HepG2 (cell line): ENCODE measurements at regions not wholly inside any gene's neighbourhood (a gene's known extent, or its start where the extent isn't known, plus 50 kb on each side); places are given as distances from the start of the nearest gene placed in this dataset.

Source experiments
- ATAC-seq: fragments of 200-7000 bp; cut with Tn5 transposase; 3 replicates; pipeline ENCODE4 v1.9.1; 2020; ENCODE audit warnings: mild to moderate bottlenecking, moderate library complexity
- BruUV-seq: library from RNA; stranded (reverse); fragments of 400-500 nt; replicated peaks from 2 replicates; lab custom pipeline; 2021; lab: Mats Ljungman, UMichigan
- CTCF ChIA-PET: fragments of 300-600 bp; formaldehyde crosslinking; extraction: SDS; loops from one replicate; lab custom pipeline; 2021; ENCODE audit warnings: low total read pairs, inconsistent platforms, low intra/inter-chr PET ratio; lab: Yijun Ruan, JAX
- POLR2A ChIA-PET: fragments of 350-600 bp; sonication (Branson Sonifier 250); formaldehyde crosslinking; loops from one replicate; lab custom pipeline; 2020; ENCODE audit warnings: antibody characterized with exemption, inconsistent platforms; lab: Yijun Ruan, JAX
- DNase-seq: peaks from one replicate; pipeline ENCODE4 v3.0.0-alpha.2; 2015; ENCODE audit warnings: low spot score
- FAIRE-seq: peaks from 3 replicates; lab custom pipeline; 2011; peaks lifted over from hg19 to GRCh38; lab: Jason Lieb, UNC
- H2AFZ ChIP-seq: one replicate; pipeline ENCODE4 v1.6.1; 2011; ENCODE audit warnings: low read length, inconsistent platforms
- H3K27ac ChIP-seq: fragments of 300-600 bp; 3 replicates; pipeline ENCODE4 v1.8.0; 2011; ENCODE audit warnings: mixed run types, mild to moderate bottlenecking, mixed read lengths, low read length, inconsistent platforms; ENCODE audit not compliant: insufficient read depth; ENCODE audit errors: extremely low read length
- H3K27me3 ChIP-seq, 2 experiments: fragments of 200-600 bp in 1 of 2; 2 replicates in 1 of 2; 3 replicates in 1 of 2; pipeline versions ENCODE4 v1.6.0 to v1.8.0; 2011; ENCODE audit warnings: low read length in 2 of 2, mild to moderate bottlenecking in 2 of 2, moderate library complexity in 2 of 2, inconsistent platforms in 1 of 2; ENCODE audit not compliant: insufficient read depth in 2 of 2, control insufficient read depth in 1 of 2
- H3K36me3 ChIP-seq, 2 experiments: fragments of 200-600 bp in 1 of 2; replicated peaks in 1 of 2; 2 replicates in 1 of 2; 3 replicates in 1 of 2; pipeline versions ENCODE4 v1.5.1 to v1.8.0; 2011; ENCODE audit warnings: low read length in 2 of 2, inconsistent platforms in 1 of 2; ENCODE audit not compliant: insufficient read depth in 2 of 2, control insufficient read depth in 1 of 2
- H3K4me1 ChIP-seq: 2 replicates; pipeline ENCODE4 v1.5.1; 2012; ENCODE audit warnings: low read length, inconsistent platforms; ENCODE audit not compliant: insufficient read depth
- H3K4me2 ChIP-seq: 2 replicates; pipeline ENCODE4 v1.6.0; 2011; ENCODE audit warnings: low read depth, low read length, inconsistent platforms
- H3K4me3 ChIP-seq, 3 experiments: fragments of 200-600 bp in 1 of 3; sonication (generic), shearing (Covaris generic) in 1 of 3; replicated peaks in 1 of 3; 2 replicates each; pipeline ENCODE4 v1.5.1; 2011 to 2016; ENCODE audit warnings: low read length in 3 of 3, inconsistent platforms in 2 of 3, low read depth in 2 of 3, mild to moderate bottlenecking in 2 of 3, control low read depth in 1 of 3, mixed read lengths in 1 of 3; ENCODE audit not compliant: insufficient read depth in 1 of 3
- H3K79me2 ChIP-seq: one replicate; pipeline ENCODE4 v1.6.1; 2011; ENCODE audit warnings: low read length, inconsistent platforms; ENCODE audit not compliant: insufficient read depth
- H3K9ac ChIP-seq: 2 replicates; pipeline ENCODE4 v1.6.0; 2011; ENCODE audit warnings: mild to moderate bottlenecking, low read depth, low read length, inconsistent platforms; ENCODE audit not compliant: insufficient read depth
- H3K9me3 ChIP-seq: 2 replicates; pipeline ENCODE4 v1.5.1; 2012; ENCODE audit warnings: mild to moderate bottlenecking, low read length
- H4K20me1 ChIP-seq: 2 replicates; pipeline ENCODE4 v1.6.0; 2011; ENCODE audit warnings: inconsistent platforms, mild to moderate bottlenecking, low read length, moderate library complexity; ENCODE audit not compliant: insufficient read depth
- CHD2 ChIP-seq: IDR thresholded peaks from 2 replicates; pipeline ENCODE4 v1.6.1; 2011; ENCODE audit warnings: low read depth, low read length, improper control_type of control experiment
- FIP1L1 ChIP-seq: fragments of 200-400 bp; formaldehyde crosslinking; IDR thresholded peaks from 2 replicates; pipeline ENCODE4 v1.6.1; 2018; ENCODE audit warnings: low read depth, mild to moderate bottlenecking, low read length, moderate library complexity, borderline replicate concordance; ENCODE audit not compliant: insufficient read depth
- HNF4G ChIP-seq, 2 experiments: sonication (generic) in 1 of 2; formaldehyde crosslinking in 1 of 2; IDR thresholded peaks; 2 replicates each; pipeline versions ENCODE4 v1.4.0 to v1.6.1; 2011 to 2020; ENCODE audit warnings: borderline replicate concordance in 2 of 2, low read depth in 2 of 2, mild to moderate bottlenecking in 2 of 2, low read length in 1 of 2, missing genetic modification reagents in 1 of 2, moderate library complexity in 1 of 2
- MAFF ChIP-seq: IDR thresholded peaks from 2 replicates; pipeline ENCODE4 v1.6.1; 2011; ENCODE audit warnings: low read depth, low read length, improper control_type of control experiment
- SMAD3 ChIP-seq: sonication (generic); formaldehyde crosslinking; IDR thresholded peaks from 2 replicates; pipeline ENCODE4 v1.4.0; 2020; ENCODE audit warnings: missing genetic modification reagents
- SMAD9 ChIP-seq: sonication (generic); formaldehyde crosslinking; IDR thresholded peaks from 2 replicates; pipeline ENCODE4 v1.5.1; 2020; ENCODE audit warnings: mild to moderate bottlenecking, missing genetic modification reagents
- ZFP90 ChIP-seq: sonication (generic); formaldehyde crosslinking; IDR thresholded peaks from 2 replicates; pipeline ENCODE4 v1.8.0; 2022; ENCODE audit warnings: missing genetic modification reagents, mild to moderate bottlenecking, inconsistent platforms, borderline replicate concordance
- ZFP91 ChIP-seq: sonication (generic); formaldehyde crosslinking; IDR thresholded peaks from 2 replicates; pipeline ENCODE4 v1.9.0; 2022; ENCODE audit warnings: missing genetic modification reagents, mild to moderate bottlenecking, borderline replicate concordance
- ZNF691 ChIP-seq: sonication (generic); formaldehyde crosslinking; IDR thresholded peaks from 2 replicates; pipeline ENCODE4 v1.4.0; 2020; ENCODE audit warnings: missing genetic modification reagents, low read depth, mild to moderate bottlenecking, borderline replicate concordance
- WGBS: methylation state at CpG from one replicate; pipeline ENCODE4 v1.1.6; 2017; ENCODE audit warnings: low lambda C conversion rate; 5-methylcytosine and 5-hydroxymethylcytosine counted together
- in situ Hi-C: cut with HindIII; loops from 2 replicates; pipeline ENCODE4 v1.10.0; 2017; ENCODE audit warnings: low pct_unique_long_range_greater_than_20kb; ENCODE audit not compliant: extremely low pct_ligation_motif_present
- intact Hi-C: fragments of 100-400 bp; cut with micrococcal nuclease; formaldehyde crosslinking; loops from one replicate; pipeline ENCODE4 v1.10.0; 2022; ENCODE audit not compliant: unreplicated experiment

- CTCF ChIA-PET = no interaction called here
- no peak overlapping the region for H2AFZ ChIP-seq
- no peak overlapping the region for H3K4me2 ChIP-seq
- H3K27me3 ChIP-seq = peaks cover 0 to 8% of the 10 kb centered on the region in 2 experiments; a peak in 2 of 5 replicates
- no TSS peak for BruUV-seq
- H3K36me3 ChIP-seq = no peaks in the 10 kb centered on the region
- H3K9ac ChIP-seq = no peak overlapping the region
- no peak for FAIRE-seq
- H3K9me3 ChIP-seq = no peaks in the 10 kb centered on the region
- DNase-seq = no peak
- in situ Hi-C loops (no loop called here), intact Hi-C loops (no loop called here)
- ATAC-seq = no peak
- POLR2A ChIA-PET = no interaction called here
- TF ChIP-seq HNF4G (IDR thresholded peaks at IDR 0.05; ENCODE audit: borderline replicate concordance, low read depth, low read length) (no peak), HNF4G (CRISPR knock-in tag; IDR thresholded peaks at IDR 0.05; ENCODE audit: borderline replicate concordance, low read depth) (no peak), ZNF691 (CRISPR knock-in tag) (no peak), CHD2 (no peak), SMAD9 (no peak), SMAD3 (no peak), FIP1L1 (no peak), MAFF (no peak), ZFP90 (CRISPR knock-in tag) (no peak), ZFP91 (CRISPR knock-in tag) (no peak)
- WGBS = 8% methylated on average over 6 of the region's 6 CpGs
- no peaks in the 10 kb centered on the region for H3K4me1 ChIP-seq
- no peaks in the 10 kb centered on the region for H4K20me1 ChIP-seq
- no peak overlapping the region for H3K27ac ChIP-seq
- no peak overlapping the region for H3K4me3 ChIP-seq
- H3K79me2 ChIP-seq = no peaks in the 10 kb centered on the region
These were observed 111.2 kb upstream of the RGMA start for GRCh38 chr15:93200081-93200836.
